GM12878 (cell line): ENCODE measurements at regions not wholly inside any gene's neighbourhood (a gene's known extent, or its start where the extent isn't known, plus 50 kb on each side); places are given as distances from the start of the nearest gene placed in this dataset.

Source experiments
- ATAC-seq: fragments of 200-7000 bp; cut with Tn5 transposase; 3 replicates; pipeline ENCODE4 v1.9.1; 2020; ENCODE audit warnings: mild to moderate bottlenecking, moderate library complexity
- BruUV-seq: library from RNA; stranded (reverse); fragments of 400-500 nt; replicated peaks from 2 replicates; lab custom pipeline; 2021; lab: Mats Ljungman, UMichigan
- CTCF ChIA-PET: fragments of 300-600 bp; sonication (Branson Sonifier 250); formaldehyde crosslinking; extraction: SDS; loops from one replicate; lab custom pipeline; 2021; ENCODE audit warnings: inconsistent platforms; lab: Yijun Ruan, JAX
- POLR2A ChIA-PET: fragments of 350-600 bp; formaldehyde crosslinking; extraction: SDS; loops from one replicate; lab custom pipeline; 2021; ENCODE audit warnings: inconsistent platforms; lab: Charles Lee
- RAD21 ChIA-PET: fragments of 300-600 bp; sonication (Branson Sonifier 250); formaldehyde crosslinking; loops from one replicate; lab custom pipeline; 2023; ENCODE audit warnings: antibody characterized with exemption; ENCODE audit not compliant: unreplicated experiment; lab: Charles Lee
- SMC1A ChIA-PET: fragments of 300-600 bp; sonication (Branson Sonifier 250); formaldehyde crosslinking; loops from one replicate; lab custom pipeline; 2023; ENCODE audit not compliant: unreplicated experiment, uncharacterized antibody; lab: Charles Lee
- DNase-seq: peaks from one replicate; pipeline ENCODE4 v3.0.0-alpha.2; 2011; ENCODE audit warnings: low read depth, low spot score
- FAIRE-seq: peaks from 3 replicates; lab custom pipeline; 2011; peaks lifted over from hg19 to GRCh38; lab: Jason Lieb, UNC
- H2AFZ ChIP-seq: 2 replicates; pipeline ENCODE4 v1.6.0; 2011; ENCODE audit warnings: low read depth, low read length, control low read depth; ENCODE audit not compliant: control insufficient read depth
- H3K27ac ChIP-seq: 2 replicates; pipeline ENCODE4 v1.5.1; 2011; ENCODE audit warnings: control low read depth; ENCODE audit not compliant: control insufficient read depth, insufficient read depth
- H3K27me3 ChIP-seq, 2 experiments: replicated peaks in 1 of 2; 2 replicates each; pipeline versions ENCODE4 v1.6.0 to v1.6.1; 2011; ENCODE audit warnings: low read length in 1 of 2; ENCODE audit not compliant: control insufficient read depth in 2 of 2, insufficient read depth in 2 of 2
- H3K36me3 ChIP-seq, 2 experiments: 2 replicates each; pipeline ENCODE4 v1.5.1; 2011; ENCODE audit warnings: low read length in 1 of 2; ENCODE audit not compliant: control insufficient read depth in 2 of 2, insufficient read depth in 2 of 2
- H3K4me1 ChIP-seq: 2 replicates; pipeline ENCODE4 v1.6.1; 2011; ENCODE audit warnings: mild to moderate bottlenecking, low read length, moderate library complexity, mixed read lengths; ENCODE audit not compliant: control insufficient read depth, insufficient read depth
- H3K4me2 ChIP-seq: 2 replicates; pipeline ENCODE4 v1.6.0; 2011; ENCODE audit warnings: control low read depth; ENCODE audit not compliant: control insufficient read depth, insufficient read depth
- H3K4me3 ChIP-seq: fragments of 200-600 bp; sonication (generic); 2 replicates; pipeline ENCODE4 v1.5.1; 2016
- H3K79me2 ChIP-seq: 2 replicates; pipeline ENCODE4 v1.6.0; 2011; ENCODE audit warnings: low read length; ENCODE audit not compliant: control insufficient read depth, insufficient read depth
- H3K9ac ChIP-seq: 2 replicates; pipeline ENCODE4 v1.8.0; 2011; ENCODE audit warnings: low read length, control low read depth, mixed read lengths; ENCODE audit not compliant: control insufficient read depth, insufficient read depth
- H3K9me3 ChIP-seq: replicated peaks from 3 replicates; pipeline ENCODE4 v1.5.1; 2011; ENCODE audit warnings: mild to moderate bottlenecking, low read length; ENCODE audit not compliant: control insufficient read depth, insufficient read depth
- H4K20me1 ChIP-seq: 2 replicates; pipeline ENCODE4 v1.6.0; 2011; ENCODE audit not compliant: control insufficient read depth, insufficient read depth
- ESRRA ChIP-seq: IDR thresholded peaks from 2 replicates; pipeline ENCODE4 v1.6.1; 2012; ENCODE audit warnings: mild to moderate bottlenecking, low read length, improper control_type of control experiment
- RCOR1 ChIP-seq: conservative IDR thresholded peaks from 2 replicates; pipeline ENCODE4 v1.6.1; 2012; ENCODE audit warnings: low read depth, low read length, improper control_type of control experiment
- SPI1 ChIP-seq: IDR thresholded peaks from 2 replicates; pipeline ENCODE4 v1.6.1; 2011; ENCODE audit warnings: low read depth, mild to moderate bottlenecking, low read length, moderate library complexity, borderline replicate concordance; ENCODE audit not compliant: insufficient read depth
- STAT3 ChIP-seq: IDR thresholded peaks from 2 replicates; pipeline ENCODE4 v1.6.1; 2011; ENCODE audit warnings: low read depth, low read length, improper control_type of control experiment
- WGBS: methylation state at CpG from one replicate; pipeline ENCODE4 v1.1.6; 2016; ENCODE audit warnings: low lambda C conversion rate; ENCODE audit not compliant: insufficient replicate concordance, insufficient coverage; ENCODE audit errors: missing lambda C conversion rate; 5-methylcytosine and 5-hydroxymethylcytosine counted together
- in situ Hi-C: fragments of 300-500 bp; cut with MboI; formaldehyde crosslinking; loops from 9 replicates; pipeline ENCODE4 v1.14.3; 2018; ENCODE audit warnings: mixed read lengths
- intact Hi-C: fragments of 100-400 bp; cut with micrococcal nuclease; formaldehyde crosslinking; loops from one replicate; pipeline ENCODE4 v1.14.2; 2022; ENCODE audit not compliant: unreplicated experiment

- H3K4me1 ChIP-seq, result no peaks in the 10 kb centered on the region
- no peak overlapping the region for H2AFZ ChIP-seq
- H3K4me2 ChIP-seq, result no peak overlapping the region
- TF ChIP-seq RCOR1 (no peak), SPI1 (peak; percentile 83)
- TF ChIP-seq, all 136 proteins: peak for 1
- no peak overlapping the region for H3K9ac ChIP-seq
- no peaks in the 10 kb centered on the region for H3K36me3 ChIP-seq
- WGBS, result 0% methylated on average over 4 of the region's 4 CpGs
- ATAC-seq (peak; percentile 67), FAIRE-seq (no peak), DNase-seq (no peak)
- CTCF ChIA-PET, result no interaction called here
- BruUV-seq, result no TSS peak
- in situ Hi-C loops (no loop called here), intact Hi-C loops (no loop called here)
- SMC1A ChIA-PET, result interaction anchor here (0.7 kb wide), 1 partner anchor 1404 kb away, joined by 4 read pairs; no protein-coding TSS in a partner anchor
- H3K27me3 ChIP-seq, result no peaks in the 10 kb centered on the region; a peak in 1 of 4 replicates
- H4K20me1 ChIP-seq, result no peaks in the 10 kb centered on the region; the same call in 1 of the 2 replicates
- no peaks in the 10 kb centered on the region for H3K9me3 ChIP-seq
- H3K79me2 ChIP-seq, result no peaks in the 10 kb centered on the region
- POLR2A ChIA-PET, result no interaction called here
- H3K4me3 ChIP-seq, result no peak overlapping the region
- H3K27ac ChIP-seq, result no peak overlapping the region
- RAD21 ChIA-PET, result interaction anchor here (0.6 kb wide), 1 partner anchor 436 kb away, joined by 3 read pairs; no protein-coding TSS in a partner anchor
Observed at GRCh38 chr2:16318474-16319195, 347.0 kb downstream of the CYRIA start.

- no peak for TF ChIP-seq ESRRA
- TF ChIP-seq STAT3, result no peak
- RAD21 ChIA-PET, result interaction anchor here (0.6 kb wide), 1 partner anchor 436 kb away, joined by 3 read pairs; no protein-coding TSS in a partner anchor
- no peak overlapping the region for H3K4me2 ChIP-seq
- ATAC-seq (no peak), FAIRE-seq (no peak), DNase-seq (no peak)
- H3K27me3 ChIP-seq, result no peaks in the 10 kb centered on the region; a peak in 1 of 4 replicates
- no peak overlapping the region for H3K9ac ChIP-seq
- H4K20me1 ChIP-seq, result no peaks in the 10 kb centered on the region; the same call in 1 of the 2 replicates
- in situ Hi-C loops (no loop called here), intact Hi-C loops (no loop called here)
- H3K79me2 ChIP-seq, result no peaks in the 10 kb centered on the region
- POLR2A ChIA-PET, result no interaction called here
- H2AFZ ChIP-seq, result no peak overlapping the region
- no peaks in the 10 kb centered on the region for H3K9me3 ChIP-seq
- H3K36me3 ChIP-seq, result no peaks in the 10 kb centered on the region
- CTCF ChIA-PET, result no interaction called here
- no peak overlapping the region for H3K4me3 ChIP-seq
- SMC1A ChIA-PET, result interaction anchor here (0.7 kb wide), 1 partner anchor 1404 kb away, joined by 4 read pairs; no protein-coding TSS in a partner anchor
- no peak overlapping the region for H3K27ac ChIP-seq
- 26% methylated on average over 4 of the region's 4 CpGs for WGBS
- no TSS peak for BruUV-seq
- no peaks in the 10 kb centered on the region for H3K4me1 ChIP-seq
Observed at GRCh38 chr2:16318051-16318450, 347.6 kb downstream of the CYRIA start.
